ENCODE measurements at regions not wholly inside any gene's neighbourhood (a gene's known extent, or its start where the extent isn't known, plus 50 kb on each side); places are given as distances from the start of the nearest gene placed in this dataset.

DNA sequence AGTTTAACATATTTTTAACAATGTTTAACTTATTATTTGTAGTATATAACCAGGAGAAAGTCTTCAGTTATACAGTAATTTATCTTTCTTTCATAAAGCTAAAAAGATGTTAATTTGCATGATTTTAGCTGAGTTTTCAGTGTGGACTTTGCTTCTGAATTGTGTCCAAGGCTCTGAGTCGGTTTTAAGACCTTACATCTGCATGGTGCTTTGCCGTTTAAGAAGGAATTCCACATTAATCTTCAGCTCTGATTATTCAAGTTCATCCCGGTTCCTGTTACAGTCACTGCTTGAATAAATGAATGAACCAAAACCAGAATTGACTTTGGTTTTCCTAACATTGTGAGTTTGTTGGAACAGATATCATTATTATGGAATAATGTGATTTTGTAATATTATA, 419.7 kb upstream of the RGPD4 start:
- DNase-seq (ENCODE audit: extremely low read depth in 1 of 4, low spot score in 3 of 4) (no peak), ATAC-seq (no peak), FAIRE-seq (no peak)
- POLR2A ChIA-PET = no interaction called here
- H3K9ac ChIP-seq (ENCODE audit: insufficient read depth in 1 of 2, low read depth in 2 of 2, low read length in 2 of 2) = no peak overlapping the region
- CTCF ChIA-PET (ENCODE audit: low intra/inter-chr PET ratio) = no interaction called here
- intact Hi-C loops (cut with micrococcal nuclease) = no loop called here
- H3K4me3 ChIP-seq = no peak overlapping the region
- H3K36me3 ChIP-seq (ENCODE audit: control insufficient read depth, insufficient read depth, low read length) = no peaks in the 10 kb centered on the region
- H3K9me1 ChIP-seq (ENCODE audit: control insufficient read depth, insufficient read depth, low read length) = no peaks in the 10 kb centered on the region
- H2AFZ ChIP-seq (ENCODE audit: low read depth, low read length) = no peak overlapping the region
- in situ Hi-C loops (cut with MboI) = no loop called here
- no peaks in the 10 kb centered on the region for H3K79me2 ChIP-seq (ENCODE audit: control insufficient read depth, insufficient read depth, low read length)
- no peak overlapping the region for H3K4me2 ChIP-seq (ENCODE audit: insufficient read depth, low read length)
- WGBS (ENCODE audit: insufficient coverage, low coverage, missing lambda C conversion rate) = 2% methylated on average over 3 of the region's 3 CpGs
- no peaks in the 10 kb centered on the region for H3K27me3 ChIP-seq (ENCODE audit: control insufficient read depth in 2 of 2, insufficient read depth in 2 of 2, low read length in 2 of 2)
- no peaks in the 10 kb centered on the region for H4K20me1 ChIP-seq (replicated peaks; ENCODE audit: control insufficient read depth, insufficient read depth, low read length)
- BruUV-seq (replicated peaks) = no TSS peak
- H3K9me3 ChIP-seq (replicated peaks; ENCODE audit: control insufficient read depth, insufficient read depth, low read depth, low read length) = no peaks in the 10 kb centered on the region
- H3K27ac ChIP-seq (ENCODE audit: extremely low read depth, low read depth, low read length) = no peak overlapping the region
- H3K4me1 ChIP-seq (replicated peaks in 1 of 2; ENCODE audit: control insufficient read depth in 2 of 2, insufficient read depth in 2 of 2, low read length in 2 of 2) = no peaks in the 10 kb centered on the region
- TF ChIP-seq HDAC3 (IDR thresholded peaks at IDR 0.05; ENCODE audit: borderline replicate concordance, partially characterized antibody) (no peak), FOXJ3 (CRISPR knock-in tag; IDR thresholded peaks at IDR 0.05) (no peak), ZNF79 (CRISPR knock-in tag; IDR thresholded peaks at IDR 0.05; ENCODE audit: low read depth) (no peak), LARP7 (IDR thresholded peaks at IDR 0.05) (no peak), CBX5 (IDR thresholded peaks at IDR 0.05; ENCODE audit: borderline replicate concordance, low read depth) (no peak), ZMIZ1 (IDR thresholded peaks at IDR 0.05; ENCODE audit: low read depth in 2 of 2, low read length in 2 of 2) (no peak), RBM14 (IDR thresholded peaks at IDR 0.05; ENCODE audit: borderline replicate concordance, insufficient read depth, low read depth, low read length) (no peak), ZNF717 (CRISPR knock-in tag; IDR thresholded peaks at IDR 0.05) (no peak), ZKSCAN1 (IDR thresholded peaks at IDR 0.05; ENCODE audit: low read depth, low read length) (no peak), NR4A1 (CRISPR knock-in tag; IDR thresholded peaks at IDR 0.05) (no peak), NR4A1 (tag; IDR thresholded peaks at IDR 0.05) (no peak), SRSF9 (IDR thresholded peaks at IDR 0.05; ENCODE audit: borderline replicate concordance, low read depth, low read length) (no peak), RUNX1 (IDR thresholded peaks at IDR 0.05; ENCODE audit: low read depth) (no peak), ETS2 (tag; IDR thresholded peaks at IDR 0.05; ENCODE audit: borderline replicate concordance, poor library complexity, severe bottlenecking) (no peak)
- TF ChIP-seq, protein P1, sequence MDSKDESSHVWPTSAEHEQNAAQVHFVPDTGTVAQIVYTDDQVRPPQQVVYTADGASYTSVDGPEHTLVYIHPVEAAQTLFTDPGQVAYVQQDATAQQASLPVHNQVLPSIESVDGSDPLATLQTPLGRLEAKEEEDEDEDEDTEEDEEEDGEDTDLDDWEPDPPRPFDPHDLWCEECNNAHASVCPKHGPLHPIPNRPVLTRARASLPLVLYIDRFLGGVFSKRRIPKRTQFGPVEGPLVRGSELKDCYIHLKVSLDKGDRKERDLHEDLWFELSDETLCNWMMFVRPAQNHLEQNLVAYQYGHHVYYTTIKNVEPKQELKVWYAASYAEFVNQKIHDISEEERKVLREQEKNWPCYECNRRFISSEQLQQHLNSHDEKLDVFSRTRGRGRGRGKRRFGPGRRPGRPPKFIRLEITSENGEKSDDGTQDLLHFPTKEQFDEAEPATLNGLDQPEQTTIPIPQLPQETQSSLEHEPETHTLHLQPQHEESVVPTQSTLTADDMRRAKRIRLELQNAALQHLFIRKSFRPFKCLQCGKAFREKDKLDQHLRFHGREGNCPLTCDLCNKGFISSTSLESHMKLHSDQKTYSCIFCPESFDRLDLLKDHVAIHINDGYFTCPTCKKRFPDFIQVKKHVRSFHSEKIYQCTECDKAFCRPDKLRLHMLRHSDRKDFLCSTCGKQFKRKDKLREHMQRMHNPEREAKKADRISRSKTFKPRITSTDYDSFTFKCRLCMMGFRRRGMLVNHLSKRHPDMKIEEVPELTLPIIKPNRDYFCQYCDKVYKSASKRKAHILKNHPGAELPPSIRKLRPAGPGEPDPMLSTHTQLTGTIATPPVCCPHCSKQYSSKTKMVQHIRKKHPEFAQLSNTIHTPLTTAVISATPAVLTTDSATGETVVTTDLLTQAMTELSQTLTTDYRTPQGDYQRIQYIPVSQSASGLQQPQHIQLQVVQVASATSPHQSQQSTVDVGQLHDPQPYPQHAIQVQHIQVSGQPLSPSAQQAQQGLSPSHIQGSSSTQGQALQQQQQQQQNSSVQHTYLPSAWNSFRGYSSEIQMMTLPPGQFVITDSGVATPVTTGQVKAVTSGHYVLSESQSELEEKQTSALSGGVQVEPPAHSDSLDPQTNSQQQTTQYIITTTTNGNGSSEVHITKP (IDR thresholded peaks at IDR 0.05; ENCODE audit: partially characterized antibody) = no peak
- TF ChIP-seq, protein P2, sequence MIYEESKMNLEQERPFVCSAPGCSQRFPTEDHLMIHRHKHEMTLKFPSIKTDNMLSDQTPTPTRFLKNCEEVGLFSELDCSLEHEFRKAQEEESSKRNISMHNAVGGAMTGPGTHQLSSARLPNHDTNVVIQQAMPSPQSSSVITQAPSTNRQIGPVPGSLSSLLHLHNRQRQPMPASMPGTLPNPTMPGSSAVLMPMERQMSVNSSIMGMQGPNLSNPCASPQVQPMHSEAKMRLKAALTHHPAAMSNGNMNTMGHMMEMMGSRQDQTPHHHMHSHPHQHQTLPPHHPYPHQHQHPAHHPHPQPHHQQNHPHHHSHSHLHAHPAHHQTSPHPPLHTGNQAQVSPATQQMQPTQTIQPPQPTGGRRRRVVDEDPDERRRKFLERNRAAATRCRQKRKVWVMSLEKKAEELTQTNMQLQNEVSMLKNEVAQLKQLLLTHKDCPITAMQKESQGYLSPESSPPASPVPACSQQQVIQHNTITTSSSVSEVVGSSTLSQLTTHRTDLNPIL (CRISPR knock-in tag; IDR thresholded peaks at IDR 0.05) = no peak

All from K562 (cell line).